Right cardiac atrium (tissue), 5 donors: ENCODE measurements at regions not wholly inside any gene's neighbourhood (a gene's known extent, or its start where the extent isn't known, plus 50 kb on each side); places are given as distances from the start of the nearest gene placed in this dataset.

Source experiments
- ATAC-seq, 2 donors: fragments of 200-7000 bp; cut with Tn5 transposase; one replicate each; pipeline versions ENCODE4 v1.8.0 to v1.9.1; 2020; ENCODE audit warnings: moderate library complexity in 2 of 2, mild to moderate bottlenecking in 1 of 2
- DNase-seq, 3 donors: peaks; one replicate each; pipeline ENCODE4 v3.0.0-alpha.2; 2020
- H3K27ac ChIP-seq: one replicate; pipeline ENCODE4 v1.5.1; 2013; ENCODE audit warnings: mild to moderate bottlenecking, low read length, control low read depth, moderate library complexity
- H3K27me3 ChIP-seq: one replicate; pipeline ENCODE4 v1.6.1; 2013; ENCODE audit not compliant: control insufficient read depth, insufficient read depth
- H3K4me1 ChIP-seq: one replicate; pipeline ENCODE4 v1.6.1; 2013; ENCODE audit warnings: low read length; ENCODE audit not compliant: control insufficient read depth, insufficient read depth
- H3K4me3 ChIP-seq: one replicate; pipeline ENCODE4 v1.5.1; 2013; ENCODE audit warnings: low read length, control low read depth
- H3K9me3 ChIP-seq: one replicate; pipeline ENCODE4 v1.6.1; 2013; ENCODE audit warnings: low read length; ENCODE audit not compliant: control insufficient read depth
- WGBS: extraction: QIAGEN DNeasy Blood & Tissue Kit; methylation state at CpG from one replicate; pipeline ENCODE4 v1.1.7; 2013; 5-methylcytosine and 5-hydroxymethylcytosine counted together
- intact Hi-C, 4 donors: fragments of 100-400 bp; cut with DNase I; formaldehyde crosslinking; loops; one replicate each; pipeline versions ENCODE4 v1.11.0 to v1.14.0; 2022 to 2023
- donor health status: healthy with polysubstance abuse.
- donor health status: DM: no; HTN: yes; CAD: no.
- donor health status: DM: no; HTN: no; CAD: no.
- donor health status: DM: no; HTN: yes; CAD: no; lungs with severe emphysema.
- donor health status: DM: yes; HTN: yes; CAD: no.

DNA sequence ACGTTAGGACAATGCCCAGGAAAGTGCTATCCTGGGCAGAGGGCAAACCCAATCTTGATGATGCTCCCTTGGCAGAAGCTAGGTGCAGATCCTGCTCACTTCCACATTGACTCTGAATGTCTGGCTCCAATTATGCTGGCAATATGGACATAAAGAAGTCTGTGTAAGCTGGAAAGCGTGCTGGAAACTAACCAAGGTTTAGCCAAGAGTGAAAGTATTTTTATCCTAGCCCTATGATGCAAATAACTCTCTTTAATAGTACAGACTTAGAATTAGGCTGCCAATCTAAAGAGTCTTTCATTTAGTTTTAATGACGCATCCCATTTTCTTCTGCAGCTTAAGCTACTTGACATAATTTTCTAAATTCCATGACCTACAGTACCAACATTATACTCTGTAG lies 571.8 kb downstream of the TUSC7 start:
- H3K9me3 ChIP-seq, result no peaks in the 10 kb centered on the region
- H3K4me3 ChIP-seq, result no peak overlapping the region
- no peaks in the 10 kb centered on the region for H3K4me1 ChIP-seq
- no peaks in the 10 kb centered on the region for H3K27me3 ChIP-seq
- H3K27ac ChIP-seq, result no peak overlapping the region
- no peak for ATAC-seq
- DNase-seq, result no peak
- 37% methylated on average over 3 of the region's 3 CpGs for WGBS
- intact Hi-C loops, result no loop called here

DNA sequence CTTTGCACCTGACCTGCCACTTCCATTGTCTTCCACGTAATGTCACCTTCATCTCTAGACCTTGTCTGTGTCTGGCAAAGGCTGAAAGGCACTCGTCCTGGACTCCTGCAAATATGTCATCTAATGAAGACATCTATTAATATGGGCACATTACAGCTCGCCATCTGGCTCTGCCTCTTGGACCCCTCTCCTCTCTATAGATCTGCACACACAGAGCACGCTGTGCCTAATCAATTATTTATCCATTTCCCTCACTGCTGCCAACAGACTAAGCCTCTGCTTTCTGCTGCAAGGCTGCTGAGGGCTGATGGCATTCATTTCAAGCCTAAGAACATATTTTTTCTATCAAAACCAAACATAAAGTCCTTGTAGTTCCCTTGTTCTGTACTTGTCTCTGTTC lies 573.0 kb downstream of the TUSC7 start:
- 74% methylated on average over 4 of the region's 4 CpGs for WGBS
- H3K9me3 ChIP-seq, result no peaks in the 10 kb centered on the region
- H3K4me1 ChIP-seq, result no peaks in the 10 kb centered on the region
- H3K27me3 ChIP-seq, result no peaks in the 10 kb centered on the region
- DNase-seq, result no peak
- intact Hi-C loops, result no loop called here
- no peak for ATAC-seq
- H3K27ac ChIP-seq, result no peak overlapping the region
- H3K4me3 ChIP-seq, result no peak overlapping the region

DNA sequence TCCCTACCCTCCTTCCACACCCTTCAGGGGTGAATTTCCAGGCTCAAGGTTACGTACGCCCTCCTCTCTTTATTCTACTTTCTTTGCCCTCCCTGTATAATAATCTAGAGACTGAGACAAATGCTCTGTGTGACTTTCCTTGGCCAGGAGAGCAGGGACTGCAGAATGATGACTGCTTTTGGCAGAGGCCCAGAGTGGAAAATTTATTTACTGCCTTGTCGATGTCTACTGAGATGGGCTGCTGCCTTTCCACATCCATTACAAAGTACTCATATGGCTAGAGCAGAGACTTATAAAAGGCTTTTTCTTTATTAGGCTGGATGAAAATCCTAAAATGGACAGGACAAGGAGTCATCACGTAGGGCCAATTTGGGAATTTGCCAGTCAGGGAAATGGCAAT lies 576.2 kb downstream of the TUSC7 start:
- DNase-seq, result no peak
- 48% methylated on average over 4 of the region's 4 CpGs for WGBS
- intact Hi-C loops, result no loop called here
- no peak overlapping the region for H3K4me3 ChIP-seq
- H3K9me3 ChIP-seq, result no peaks in the 10 kb centered on the region
- H3K4me1 ChIP-seq, result no peaks in the 10 kb centered on the region
- ATAC-seq, result no peak
- H3K27ac ChIP-seq, result no peak overlapping the region
- no peaks in the 10 kb centered on the region for H3K27me3 ChIP-seq

DNA sequence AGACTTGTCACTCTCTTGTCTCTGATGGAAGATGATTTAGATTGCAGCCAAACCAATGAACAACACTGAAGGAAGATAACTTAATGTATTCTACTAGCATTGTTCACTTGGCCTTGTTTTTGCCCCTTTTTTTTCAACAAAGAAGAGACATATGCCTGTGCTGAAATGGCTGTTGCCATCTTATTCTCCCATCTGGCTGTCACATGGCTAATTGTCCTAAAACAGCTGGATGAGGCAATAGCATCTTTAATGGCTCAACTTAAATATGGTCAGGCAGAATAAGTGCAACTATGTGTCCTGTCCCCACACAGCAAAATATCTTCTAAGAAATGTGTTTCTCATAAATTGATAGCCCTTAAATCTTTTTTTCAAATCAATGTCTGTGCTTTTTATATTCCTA lies 576.9 kb downstream of the TUSC7 start:
- no peak overlapping the region for H3K27ac ChIP-seq

DNA sequence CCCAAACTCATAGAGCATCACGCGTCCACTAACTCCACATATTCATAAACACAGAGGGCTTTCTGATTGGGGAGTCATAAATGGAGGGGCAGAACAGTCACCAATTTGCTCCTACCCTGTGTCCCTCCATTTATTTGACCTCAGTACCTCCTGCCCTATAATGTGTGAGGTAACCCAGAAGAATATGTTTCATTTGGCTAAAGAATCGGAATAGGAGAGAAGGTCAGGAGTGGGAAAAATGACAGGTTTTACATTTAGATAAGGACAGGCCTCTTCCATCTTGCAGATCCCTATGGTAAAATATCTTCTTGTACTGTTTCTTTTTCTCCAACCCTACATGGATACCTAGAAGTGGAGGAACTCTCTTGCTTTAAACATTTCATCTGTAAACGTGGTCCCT lies 578.0 kb downstream of the TUSC7 start:
- Histone ChIP-seq H3K9me3 (no peaks in the 10 kb centered on the region), H3K4me3 (no peak overlapping the region), H3K27me3 (no peaks in the 10 kb centered on the region), H3K4me1 (no peaks in the 10 kb centered on the region), H3K27ac (no peak overlapping the region)
- DNase-seq (no peak), ATAC-seq (no peak)
- 68% methylated on average over 4 of the region's 4 CpGs for whole genome bisulfite sequencing
- intact Hi-C loops, result no loop called here

More for the DNA sequence above, 576.9 kb downstream of the TUSC7 start:
- no peak for ATAC-seq
- no peak for DNase-seq
- Histone ChIP-seq H3K4me3 (no peak overlapping the region), H3K9me3 (no peaks in the 10 kb centered on the region), H3K4me1 (no peaks in the 10 kb centered on the region), H3K27me3 (no peaks in the 10 kb centered on the region)
- intact Hi-C loops, result no loop called here

DNA sequence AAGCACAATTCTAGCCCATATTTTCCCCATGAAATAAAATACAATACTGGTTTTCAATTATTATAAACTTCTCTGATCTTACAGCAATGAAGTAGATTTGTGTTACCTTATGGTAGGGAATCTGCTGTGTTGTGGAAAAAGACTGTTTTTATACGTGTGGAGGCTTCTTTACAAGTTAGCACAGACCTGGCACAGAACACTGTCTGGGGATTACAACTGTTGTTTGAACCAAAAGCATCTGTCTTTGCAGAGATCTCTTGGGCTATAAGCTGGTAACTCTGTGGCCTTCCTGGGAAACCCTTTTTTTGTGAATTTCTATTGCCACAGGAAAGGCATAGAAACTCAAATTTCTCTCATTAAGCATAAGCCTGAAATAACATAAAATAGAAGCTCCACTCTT lies 581.9 kb downstream of the TUSC7 start:
- intact Hi-C loops, result no loop called here
- Histone ChIP-seq H3K27me3 (no peaks in the 10 kb centered on the region), H3K4me3 (no peak overlapping the region), H3K4me1 (no peaks in the 10 kb centered on the region), H3K9me3 (no peaks in the 10 kb centered on the region), H3K27ac (no peak overlapping the region)
- DNase-seq, result no peak
- WGBS, result 41% methylated on average over 1 of the region's 1 CpG
- ATAC-seq, result no peak

DNA sequence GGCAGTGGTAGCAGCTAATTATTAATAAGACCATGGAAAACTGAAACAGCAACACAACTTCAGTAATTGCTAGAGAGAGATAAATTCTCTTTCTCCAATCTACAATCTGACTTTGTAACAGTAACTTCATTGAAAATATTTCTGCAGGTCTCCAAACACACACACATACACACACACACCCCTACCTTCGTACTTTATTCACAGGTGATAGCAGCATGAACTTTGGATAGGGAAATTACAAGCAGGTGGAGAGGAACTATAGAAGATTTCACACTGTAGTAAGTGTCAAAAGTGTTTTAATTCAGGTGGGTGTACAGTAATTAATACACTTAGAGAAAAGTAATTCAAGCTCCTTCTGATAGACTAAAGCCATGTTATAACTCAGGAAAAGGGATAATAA lies 587.5 kb downstream of the TUSC7 start:
- no peaks in the 10 kb centered on the region for H3K4me1 ChIP-seq
- no peak for DNase-seq
- WGBS, result 79% methylated on average over 1 of the region's 1 CpG
- no peak overlapping the region for H3K4me3 ChIP-seq
- intact Hi-C loops, result no loop called here
- ATAC-seq, result no peak
- H3K9me3 ChIP-seq, result no peaks in the 10 kb centered on the region
- no peaks in the 10 kb centered on the region for H3K27me3 ChIP-seq
- no peak overlapping the region for H3K27ac ChIP-seq

DNA sequence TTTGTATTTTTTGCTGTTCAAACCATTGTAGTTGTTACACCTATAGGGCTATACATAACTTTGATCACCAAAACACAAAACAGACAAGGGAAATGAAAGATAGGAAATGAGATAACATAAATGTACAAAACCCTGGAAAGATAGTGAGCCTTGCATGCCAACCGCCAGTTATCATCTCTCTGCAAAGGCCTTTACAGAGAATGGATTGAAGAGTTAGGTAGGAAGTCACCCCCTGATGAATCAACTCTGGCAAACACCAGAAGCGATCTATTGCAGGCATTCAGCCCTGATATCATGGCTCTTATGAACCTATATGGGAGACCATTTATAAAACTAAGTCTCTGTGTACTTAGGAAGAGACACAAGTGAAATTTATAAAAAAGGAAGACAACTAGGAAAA lies 588.0 kb downstream of the TUSC7 start:
- no peaks in the 10 kb centered on the region for H3K9me3 ChIP-seq
- DNase-seq, result no peak
- intact Hi-C loops, result no loop called here
- no peaks in the 10 kb centered on the region for H3K4me1 ChIP-seq
- no peak overlapping the region for H3K27ac ChIP-seq
- no peak overlapping the region for H3K4me3 ChIP-seq
- H3K27me3 ChIP-seq, result no peaks in the 10 kb centered on the region
- WGBS, result 79% methylated on average over 2 of the region's 2 CpGs
- ATAC-seq, result no peak

DNA sequence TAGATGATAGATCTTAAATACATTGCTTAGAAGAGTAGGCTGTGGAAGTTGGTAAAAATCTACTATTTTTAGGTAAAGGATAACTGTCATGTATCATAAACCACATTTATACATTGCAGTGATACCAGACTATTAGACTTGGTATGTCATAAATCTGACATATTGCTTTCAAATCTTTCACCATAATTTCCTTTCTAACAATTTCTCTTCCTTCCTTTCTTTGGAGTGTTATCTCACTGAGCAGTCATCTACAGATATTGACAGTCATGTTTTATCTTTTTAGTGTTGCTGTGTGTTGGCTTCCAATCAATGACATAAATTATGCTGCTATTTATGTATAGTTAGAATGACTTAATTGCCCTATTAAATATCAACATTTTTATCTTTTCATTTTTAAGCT lies 588.7 kb downstream of the TUSC7 start:
- intact Hi-C loops, result no loop called here
- H3K9me3 ChIP-seq, result no peaks in the 10 kb centered on the region
- no peaks in the 10 kb centered on the region for H3K4me1 ChIP-seq
- no peak overlapping the region for H3K27ac ChIP-seq
- ATAC-seq (no peak), DNase-seq (no peak)
- no peak overlapping the region for H3K4me3 ChIP-seq
- no peaks in the 10 kb centered on the region for H3K27me3 ChIP-seq

DNA sequence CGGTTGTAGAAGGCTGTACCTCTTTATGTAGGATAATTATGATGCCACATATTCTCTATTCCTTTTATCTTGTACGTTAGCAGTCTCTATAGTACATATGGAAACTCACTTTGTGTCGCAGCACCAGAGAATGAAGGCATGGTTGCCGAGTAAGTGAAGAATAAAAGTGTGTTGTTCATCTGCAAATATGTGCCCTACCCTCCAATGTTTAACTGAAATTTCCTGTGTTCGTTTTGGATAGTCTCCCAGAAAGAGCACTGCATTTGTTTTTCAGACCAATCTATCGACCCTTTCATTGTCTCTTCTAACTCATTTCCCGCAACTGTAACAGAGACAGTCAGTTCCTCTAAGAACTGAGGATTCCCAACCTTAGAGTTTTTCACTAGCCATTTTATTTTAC lies 592.8 kb downstream of the TUSC7 start:
- no peaks in the 10 kb centered on the region for H3K9me3 ChIP-seq
- intact Hi-C loops, result no loop called here
- WGBS, result 55% methylated on average over 7 of the region's 7 CpGs
- ATAC-seq, result no peak
- H3K27me3 ChIP-seq, result no peaks in the 10 kb centered on the region
- H3K4me3 ChIP-seq, result no peak overlapping the region
- DNase-seq, result no peak
- H3K27ac ChIP-seq, result no peak overlapping the region
- no peaks in the 10 kb centered on the region for H3K4me1 ChIP-seq

DNA sequence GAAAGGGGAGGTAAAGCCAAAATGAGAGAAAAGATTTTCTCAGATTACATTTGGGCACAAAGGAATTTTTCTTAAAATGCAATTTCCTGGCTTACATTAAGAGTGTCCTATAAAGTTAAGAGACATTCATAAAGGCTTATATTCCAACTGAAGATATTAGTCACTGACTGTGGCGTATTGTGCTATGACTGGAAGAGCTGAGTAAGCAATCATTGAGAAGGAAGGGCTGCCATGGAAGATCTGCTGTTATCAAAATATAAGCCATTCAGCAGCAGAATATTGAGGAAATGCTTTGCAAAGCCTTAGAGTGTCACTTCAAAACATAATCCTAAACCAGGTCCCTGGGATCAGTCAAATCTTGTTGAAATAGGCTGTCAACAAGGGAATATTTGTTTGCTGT lies 593.9 kb downstream of the TUSC7 start:
- Histone ChIP-seq H3K27me3 (no peaks in the 10 kb centered on the region), H3K4me3 (no peak overlapping the region), H3K9me3 (no peaks in the 10 kb centered on the region), H3K4me1 (no peaks in the 10 kb centered on the region), H3K27ac (no peak overlapping the region)
- ATAC-seq (no peak), DNase-seq (no peak)
- 61% methylated on average over 1 of the region's 1 CpG for WGBS
- intact Hi-C loops, result no loop called here

DNA sequence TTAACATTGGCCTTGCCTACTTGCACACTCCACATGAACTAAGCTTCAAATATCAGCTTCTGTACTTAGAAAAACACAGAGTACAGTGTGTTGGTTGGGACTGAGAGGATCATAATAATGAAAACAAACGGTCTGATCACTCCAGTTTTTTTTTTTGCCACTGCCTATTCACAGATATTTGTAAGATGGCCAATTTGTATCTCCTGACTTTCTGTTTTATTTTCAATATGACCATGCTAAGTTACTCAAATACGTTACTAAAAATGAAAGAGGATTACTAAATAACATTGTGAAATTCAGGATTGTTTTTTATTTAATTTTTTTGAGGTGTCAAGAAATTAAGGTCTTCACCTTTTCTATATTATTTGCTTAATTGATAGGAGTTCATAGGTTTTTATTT lies 595.1 kb downstream of the TUSC7 start:
- no peaks in the 10 kb centered on the region for H3K27me3 ChIP-seq
- WGBS, result 50% methylated on average over 2 of the region's 2 CpGs
- DNase-seq (no peak), ATAC-seq (no peak)
- H3K9me3 ChIP-seq, result no peaks in the 10 kb centered on the region
- no peak overlapping the region for H3K27ac ChIP-seq
- no peaks in the 10 kb centered on the region for H3K4me1 ChIP-seq
- no peak overlapping the region for H3K4me3 ChIP-seq
- intact Hi-C loops, result no loop called here
